H1 (cell line): ENCODE measurements at regions not wholly inside any gene's neighbourhood (a gene's known extent, or its start where the extent isn't known, plus 50 kb on each side); places are given as distances from the start of the nearest gene placed in this dataset.

Experiments used
- TF ChIP-seq, protein P1 (sequence below), 3 experiments: IDR thresholded peaks; 1 replicate in 2 of 3; 2 replicates in 1 of 3; pipeline versions ENCODE4 v1.5.1 to v1.6.1; 2011; ENCODE audit warnings: low read length in 3 of 3, mild to moderate bottlenecking in 3 of 3, inconsistent platforms in 2 of 3, low read depth in 1 of 3, moderate library complexity in 1 of 3; ENCODE audit not compliant: insufficient read depth in 1 of 3; ENCODE audit errors: control extremely low read depth in 1 of 3

DNA sequence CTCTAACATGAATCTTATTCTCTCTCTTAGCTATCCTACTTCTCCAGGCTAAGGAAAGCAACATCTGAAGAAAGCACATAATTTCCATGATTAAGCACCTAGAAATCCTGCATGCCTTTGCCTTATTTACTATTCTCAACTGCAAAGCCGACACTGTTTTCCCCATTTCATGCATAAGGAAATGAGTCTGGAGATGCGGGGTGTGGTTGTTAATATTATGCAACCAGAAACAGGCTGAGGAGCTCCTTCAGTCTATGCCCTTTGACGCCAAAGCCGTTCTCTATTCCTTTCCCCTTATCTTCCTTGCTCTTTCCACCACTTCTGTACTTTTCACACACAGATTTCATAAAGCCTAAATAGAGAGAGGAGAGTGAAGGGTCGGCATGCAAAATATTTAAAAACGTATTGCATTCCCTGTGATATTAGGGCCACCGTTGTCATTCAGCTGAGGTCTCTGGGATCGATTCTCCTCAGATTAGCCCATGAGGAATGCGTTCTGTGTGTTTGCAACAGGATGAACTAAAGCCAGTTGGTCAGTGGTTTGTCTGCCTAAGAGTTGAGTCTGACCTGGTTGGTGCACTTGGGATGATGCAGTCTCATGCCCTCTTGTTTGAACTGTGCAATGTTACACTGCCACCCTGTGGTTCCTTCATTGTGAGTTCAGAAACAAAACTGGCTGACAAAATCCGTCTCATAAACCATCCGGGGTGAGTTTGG lies 53.1 kb upstream of the PLEKHG7 start (continued):
- TF ChIP-seq, protein P1, sequence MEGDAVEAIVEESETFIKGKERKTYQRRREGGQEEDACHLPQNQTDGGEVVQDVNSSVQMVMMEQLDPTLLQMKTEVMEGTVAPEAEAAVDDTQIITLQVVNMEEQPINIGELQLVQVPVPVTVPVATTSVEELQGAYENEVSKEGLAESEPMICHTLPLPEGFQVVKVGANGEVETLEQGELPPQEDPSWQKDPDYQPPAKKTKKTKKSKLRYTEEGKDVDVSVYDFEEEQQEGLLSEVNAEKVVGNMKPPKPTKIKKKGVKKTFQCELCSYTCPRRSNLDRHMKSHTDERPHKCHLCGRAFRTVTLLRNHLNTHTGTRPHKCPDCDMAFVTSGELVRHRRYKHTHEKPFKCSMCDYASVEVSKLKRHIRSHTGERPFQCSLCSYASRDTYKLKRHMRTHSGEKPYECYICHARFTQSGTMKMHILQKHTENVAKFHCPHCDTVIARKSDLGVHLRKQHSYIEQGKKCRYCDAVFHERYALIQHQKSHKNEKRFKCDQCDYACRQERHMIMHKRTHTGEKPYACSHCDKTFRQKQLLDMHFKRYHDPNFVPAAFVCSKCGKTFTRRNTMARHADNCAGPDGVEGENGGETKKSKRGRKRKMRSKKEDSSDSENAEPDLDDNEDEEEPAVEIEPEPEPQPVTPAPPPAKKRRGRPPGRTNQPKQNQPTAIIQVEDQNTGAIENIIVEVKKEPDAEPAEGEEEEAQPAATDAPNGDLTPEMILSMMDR (IDR thresholded peaks at IDR 0.05; ENCODE audit: control extremely low read depth in 1 of 3, insufficient read depth in 1 of 3, low read depth in 1 of 3, low read length in 3 of 3), result peak; percentile 14 to 78 (median 70)
